ENCODE measurements at regions not wholly inside any gene's neighbourhood (a gene's known extent, or its start where the extent isn't known, plus 50 kb on each side); places are given as distances from the start of the nearest gene placed in this dataset.

GRCh38 chr13:90926459-90926858 lies 421.0 kb upstream of the MIR17HG start:
- Histone ChIP-seq H3K27ac (ENCODE audit: low read depth in 1 of 2, low read length in 2 of 2) (no peak overlapping the region), H3K4me3 (ENCODE audit: low read depth in 1 of 3, low read length in 3 of 3) (no peak overlapping the region), H3K27me3 (ENCODE audit: control insufficient read depth in 4 of 4, insufficient read depth in 4 of 4, low read length in 3 of 4) (peaks cover 0 to 3% (median 0%) of the 10 kb centered on the region in 4 donors), H3K9ac (ENCODE audit: low read depth in 1 of 2, low read length in 2 of 2) (no peak overlapping the region), H3K4me1 (ENCODE audit: control insufficient read depth in 4 of 4, insufficient read depth in 4 of 4, low read length in 3 of 4) (no peaks in the 10 kb centered on the region), H3K9me3 (ENCODE audit: control insufficient read depth in 4 of 4, low read length in 3 of 4) (no peaks in the 10 kb centered on the region), H3K36me3 (ENCODE audit: control insufficient read depth in 4 of 4, insufficient read depth in 3 of 4, low read depth in 1 of 4, low read length in 3 of 4) (no peaks in the 10 kb centered on the region)
- TF ChIP-seq JUND (IDR thresholded peaks at IDR 0.05) (no peak), RAD21 (IDR thresholded peaks at IDR 0.05) (no peak), FOXA2 (IDR thresholded peaks at IDR 0.05) (no peak), YY1 (IDR thresholded peaks at IDR 0.05) (no peak), SP1 (IDR thresholded peaks at IDR 0.05) (no peak), FOXA1 (IDR thresholded peaks at IDR 0.05) (no peak), EGR1 (IDR thresholded peaks at IDR 0.05; ENCODE audit: low read depth in 2 of 2) (no peak), MAX (IDR thresholded peaks at IDR 0.05) (no peak), REST (IDR thresholded peaks at IDR 0.05) (no peak), TAF1 (conservative IDR thresholded peaks at IDR 0.05) (no peak), CTCF (IDR thresholded peaks at IDR 0.05; ENCODE audit: low read depth, low read length, missing input control) (no peak), ATF3 (IDR thresholded peaks at IDR 0.05) (no peak)
- no peak for DNase-seq (ENCODE audit: low spot score)
- WGBS, result 19% methylated on average over 2 of the region's 2 CpGs

- 71% methylated on average over 7 of the region's 7 CpGs for WGBS
- TF ChIP-seq CTCF (IDR thresholded peaks at IDR 0.05; ENCODE audit: low read depth, low read length, missing input control) (no peak), RXRA (IDR thresholded peaks at IDR 0.05) (no peak), ZBTB33 (IDR thresholded peaks at IDR 0.05) (no peak), YY1 (IDR thresholded peaks at IDR 0.05) (no peak), JUND (IDR thresholded peaks at IDR 0.05) (no peak), TAF1 (conservative IDR thresholded peaks at IDR 0.05) (no peak), HNF4A (conservative IDR thresholded peaks at IDR 0.05) (no peak), EGR1 (IDR thresholded peaks at IDR 0.05; ENCODE audit: low read depth in 2 of 2) (no peak), FOXA2 (IDR thresholded peaks at IDR 0.05) (no peak), ATF3 (IDR thresholded peaks at IDR 0.05) (no peak), NR2F2 (IDR thresholded peaks at IDR 0.05) (no peak)
- no peak overlapping the region for H3K4me3 ChIP-seq (ENCODE audit: low read depth in 1 of 3, low read length in 3 of 3)
- no peak overlapping the region for H3K27ac ChIP-seq (ENCODE audit: low read depth in 1 of 2, low read length in 2 of 2)
- H3K9ac ChIP-seq (ENCODE audit: low read depth in 1 of 2, low read length in 2 of 2), result no peak overlapping the region
- DNase-seq (ENCODE audit: low spot score), result no peak
- no peaks in the 10 kb centered on the region for H3K4me1 ChIP-seq (ENCODE audit: control insufficient read depth in 4 of 4, insufficient read depth in 4 of 4, low read length in 3 of 4)
- H3K27me3 ChIP-seq (ENCODE audit: control insufficient read depth in 4 of 4, insufficient read depth in 4 of 4, low read length in 3 of 4), result peaks cover 0 to 3% (median 0%) of the 10 kb centered on the region in 4 donors
- H3K36me3 ChIP-seq (ENCODE audit: control insufficient read depth in 4 of 4, insufficient read depth in 3 of 4, low read depth in 1 of 4, low read length in 3 of 4), result no peaks in the 10 kb centered on the region
- no peaks in the 10 kb centered on the region for H3K9me3 ChIP-seq (ENCODE audit: control insufficient read depth in 4 of 4, low read length in 3 of 4)
Measured at GRCh38 chr13:90928109-90928508, 419.4 kb upstream of the MIR17HG start.

Data from liver (tissue), 8 donors.